ENCODE measurements at regions not wholly inside any gene's neighbourhood (a gene's known extent, or its start where the extent isn't known, plus 50 kb on each side); places are given as distances from the start of the nearest gene placed in this dataset.

DNA sequence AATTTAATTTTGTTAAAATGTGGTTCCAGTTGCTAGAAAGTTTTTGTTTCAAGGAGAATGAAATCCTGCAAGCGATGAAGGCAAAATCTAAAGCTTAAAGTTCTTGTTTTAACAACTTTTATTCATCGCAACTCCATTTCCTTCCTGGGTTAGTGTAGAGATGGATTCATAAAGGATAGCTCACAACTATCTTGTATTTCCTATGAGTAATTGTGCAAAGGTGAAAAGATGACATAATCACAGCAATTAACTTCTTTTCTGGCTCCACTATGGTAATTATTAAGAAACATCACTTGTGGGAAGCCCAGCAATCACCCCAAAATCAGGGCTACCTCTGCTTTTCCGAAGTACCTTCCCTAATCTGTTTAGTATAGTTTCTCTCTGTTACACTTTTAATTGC, 80.8 kb upstream of the SEMA6A start (continued):
- TF ChIP-seq, protein P1, sequence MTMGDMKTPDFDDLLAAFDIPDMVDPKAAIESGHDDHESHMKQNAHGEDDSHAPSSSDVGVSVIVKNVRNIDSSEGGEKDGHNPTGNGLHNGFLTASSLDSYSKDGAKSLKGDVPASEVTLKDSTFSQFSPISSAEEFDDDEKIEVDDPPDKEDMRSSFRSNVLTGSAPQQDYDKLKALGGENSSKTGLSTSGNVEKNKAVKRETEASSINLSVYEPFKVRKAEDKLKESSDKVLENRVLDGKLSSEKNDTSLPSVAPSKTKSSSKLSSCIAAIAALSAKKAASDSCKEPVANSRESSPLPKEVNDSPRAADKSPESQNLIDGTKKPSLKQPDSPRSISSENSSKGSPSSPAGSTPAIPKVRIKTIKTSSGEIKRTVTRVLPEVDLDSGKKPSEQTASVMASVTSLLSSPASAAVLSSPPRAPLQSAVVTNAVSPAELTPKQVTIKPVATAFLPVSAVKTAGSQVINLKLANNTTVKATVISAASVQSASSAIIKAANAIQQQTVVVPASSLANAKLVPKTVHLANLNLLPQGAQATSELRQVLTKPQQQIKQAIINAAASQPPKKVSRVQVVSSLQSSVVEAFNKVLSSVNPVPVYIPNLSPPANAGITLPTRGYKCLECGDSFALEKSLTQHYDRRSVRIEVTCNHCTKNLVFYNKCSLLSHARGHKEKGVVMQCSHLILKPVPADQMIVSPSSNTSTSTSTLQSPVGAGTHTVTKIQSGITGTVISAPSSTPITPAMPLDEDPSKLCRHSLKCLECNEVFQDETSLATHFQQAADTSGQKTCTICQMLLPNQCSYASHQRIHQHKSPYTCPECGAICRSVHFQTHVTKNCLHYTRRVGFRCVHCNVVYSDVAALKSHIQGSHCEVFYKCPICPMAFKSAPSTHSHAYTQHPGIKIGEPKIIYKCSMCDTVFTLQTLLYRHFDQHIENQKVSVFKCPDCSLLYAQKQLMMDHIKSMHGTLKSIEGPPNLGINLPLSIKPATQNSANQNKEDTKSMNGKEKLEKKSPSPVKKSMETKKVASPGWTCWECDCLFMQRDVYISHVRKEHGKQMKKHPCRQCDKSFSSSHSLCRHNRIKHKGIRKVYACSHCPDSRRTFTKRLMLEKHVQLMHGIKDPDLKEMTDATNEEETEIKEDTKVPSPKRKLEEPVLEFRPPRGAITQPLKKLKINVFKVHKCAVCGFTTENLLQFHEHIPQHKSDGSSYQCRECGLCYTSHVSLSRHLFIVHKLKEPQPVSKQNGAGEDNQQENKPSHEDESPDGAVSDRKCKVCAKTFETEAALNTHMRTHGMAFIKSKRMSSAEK (CRISPR knock-in tag; IDR thresholded peaks at IDR 0.05; ENCODE audit: borderline replicate concordance) = no peak
- TF ChIP-seq, protein P2, sequence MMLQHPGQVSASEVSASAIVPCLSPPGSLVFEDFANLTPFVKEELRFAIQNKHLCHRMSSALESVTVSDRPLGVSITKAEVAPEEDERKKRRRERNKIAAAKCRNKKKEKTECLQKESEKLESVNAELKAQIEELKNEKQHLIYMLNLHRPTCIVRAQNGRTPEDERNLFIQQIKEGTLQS (CRISPR knock-in tag; conservative IDR thresholded peaks at IDR 0.05) = no peak
- TF ChIP-seq, protein P3, sequence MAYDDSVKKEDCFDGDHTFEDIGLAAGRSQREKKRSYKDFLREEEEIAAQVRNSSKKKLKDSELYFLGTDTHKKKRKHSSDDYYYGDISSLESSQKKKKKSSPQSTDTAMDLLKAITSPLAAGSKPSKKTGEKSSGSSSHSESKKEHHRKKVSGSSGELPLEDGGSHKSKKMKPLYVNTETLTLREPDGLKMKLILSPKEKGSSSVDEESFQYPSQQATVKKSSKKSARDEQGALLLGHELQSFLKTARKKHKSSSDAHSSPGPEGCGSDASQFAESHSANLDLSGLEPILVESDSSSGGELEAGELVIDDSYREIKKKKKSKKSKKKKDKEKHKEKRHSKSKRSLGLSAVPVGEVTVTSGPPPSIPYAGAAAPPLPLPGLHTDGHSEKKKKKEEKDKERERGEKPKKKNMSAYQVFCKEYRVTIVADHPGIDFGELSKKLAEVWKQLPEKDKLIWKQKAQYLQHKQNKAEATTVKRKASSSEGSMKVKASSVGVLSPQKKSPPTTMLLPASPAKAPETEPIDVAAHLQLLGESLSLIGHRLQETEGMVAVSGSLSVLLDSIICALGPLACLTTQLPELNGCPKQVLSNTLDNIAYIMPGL (CRISPR knock-in tag; IDR thresholded peaks at IDR 0.05) = no peak
- no peak for TF ChIP-seq TEAD4 (CRISPR knock-in tag; IDR thresholded peaks at IDR 0.05)

DNA sequence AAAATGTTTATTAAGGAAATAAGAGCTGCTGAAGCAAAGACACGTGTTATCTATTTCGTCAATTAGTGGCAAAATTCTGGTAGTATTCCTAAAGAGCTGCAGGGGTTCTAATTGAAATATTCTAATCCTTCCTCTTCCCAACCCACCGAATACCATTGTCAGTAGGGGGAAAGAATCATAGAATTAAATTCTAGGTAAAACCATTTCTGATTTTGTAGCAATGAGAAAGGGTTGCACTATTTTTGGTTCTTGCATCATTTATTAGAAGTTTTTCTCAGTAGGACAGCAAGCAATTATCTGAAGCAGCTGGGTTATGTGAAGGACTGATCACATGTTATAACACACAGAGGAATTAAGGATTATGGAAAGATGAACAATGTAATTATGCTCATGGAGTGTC, 80.3 kb upstream of the SEMA6A start:
- H3K27ac Mint-ChIP-seq = peak overlapping the region; percentile 66; the same call in 1 of the 2 replicates
- CTCF ChIA-PET = interaction anchor here (1.3 kb wide), 1 partner anchor 78 kb away, joined by 6 read pairs; no protein-coding TSS in a partner anchor

DNA sequence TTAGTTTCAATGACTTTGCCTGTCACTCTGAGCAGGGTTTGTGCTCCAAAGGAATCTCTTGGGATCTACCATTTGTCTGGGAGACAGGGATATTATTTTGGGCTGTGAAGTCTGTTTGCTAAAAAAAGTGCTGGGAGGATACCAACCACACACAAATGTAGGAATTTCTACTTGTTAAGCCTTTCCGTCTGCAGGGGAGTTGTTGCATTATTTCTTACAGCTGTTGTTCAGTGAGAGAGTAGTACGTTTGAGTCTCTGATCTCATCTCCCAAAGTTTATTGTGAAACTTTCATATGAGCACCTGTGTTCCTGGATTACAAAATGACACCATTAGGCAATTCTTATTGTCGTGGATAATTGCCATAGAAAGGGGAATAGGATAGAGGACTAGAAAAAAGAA, 78.3 kb upstream of the SEMA6A start:
- ChIA-PET CTCF (no interaction called here), POLR2A (interaction anchor here (1.5 kb wide), 1 partner anchor 107 kb away, joined by 8 read pairs; no protein-coding TSS in a partner anchor)
- Mint-ChIP-seq H3K4me3 (peak overlapping the region; percentile 50), H3K4me1 (peaks cover 68% of the 10 kb centered on the region), H3K36me3 (no peaks in the 10 kb centered on the region), H3K9me3 (no peaks in the 10 kb centered on the region), H3K27me3 (ENCODE audit: low read depth) (no peaks in the 10 kb centered on the region), H3K27ac (peak overlapping the region; percentile 88)
- DNase-seq (ENCODE audit: low spot score) (no peak), ATAC-seq (peak; percentile 37)
- TF ChIP-seq CREM (CRISPR knock-in tag; IDR thresholded peaks at IDR 0.05) (no peak), GABPB1 (CRISPR knock-in tag; IDR thresholded peaks at IDR 0.05) (no peak), TEAD4 (CRISPR knock-in tag; IDR thresholded peaks at IDR 0.05) (no peak), USF1 (CRISPR knock-in tag; IDR thresholded peaks at IDR 0.05) (no peak), ZBTB43 (CRISPR knock-in tag; IDR thresholded peaks at IDR 0.05) (no peak), TEAD1 (CRISPR knock-in tag; IDR thresholded peaks at IDR 0.05) (no peak), IRF2 (CRISPR knock-in tag; IDR thresholded peaks at IDR 0.05; ENCODE audit: borderline replicate concordance, low read depth) (no peak), PRDM15 (CRISPR knock-in tag; IDR thresholded peaks at IDR 0.05) (no peak), RORB (CRISPR knock-in tag; IDR thresholded peaks at IDR 0.05) (no peak), ZNF396 (CRISPR knock-in tag; IDR thresholded peaks at IDR 0.05; ENCODE audit: borderline replicate concordance) (no peak), ZNF423 (CRISPR knock-in tag; IDR thresholded peaks at IDR 0.05) (no peak)
- TF ChIP-seq, protein P4, sequence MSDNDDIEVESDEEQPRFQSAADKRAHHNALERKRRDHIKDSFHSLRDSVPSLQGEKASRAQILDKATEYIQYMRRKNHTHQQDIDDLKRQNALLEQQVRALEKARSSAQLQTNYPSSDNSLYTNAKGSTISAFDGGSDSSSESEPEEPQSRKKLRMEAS (CRISPR knock-in tag; IDR thresholded peaks at IDR 0.05) = no peak

More for the DNA sequence above, 80.3 kb upstream of the SEMA6A start:
- H3K27me3 Mint-ChIP-seq (ENCODE audit: low read depth) = no peaks in the 10 kb centered on the region
- H3K4me1 Mint-ChIP-seq = peaks cover 74% of the 10 kb centered on the region
- POLR2A ChIA-PET = interaction anchor here (0.7 kb wide), 1 partner anchor 151 kb away, joined by 3 read pairs; no protein-coding TSS in a partner anchor
- H3K9me3 Mint-ChIP-seq = no peaks in the 10 kb centered on the region; the same call in 1 of the 2 replicates
- no peaks in the 10 kb centered on the region for H3K36me3 Mint-ChIP-seq
- ATAC-seq = no peak
- H3K4me3 Mint-ChIP-seq = no peak overlapping the region
- DNase-seq (ENCODE audit: low spot score) = no peak
- no peak for TF ChIP-seq ATF1 (CRISPR knock-in tag; IDR thresholded peaks at IDR 0.05)
- no peak for TF ChIP-seq TP53 (CRISPR knock-in tag; IDR thresholded peaks at IDR 0.05)
- TF ChIP-seq ZNF671 (CRISPR knock-in tag; IDR thresholded peaks at IDR 0.05) = no peak
- TF ChIP-seq, protein P5, sequence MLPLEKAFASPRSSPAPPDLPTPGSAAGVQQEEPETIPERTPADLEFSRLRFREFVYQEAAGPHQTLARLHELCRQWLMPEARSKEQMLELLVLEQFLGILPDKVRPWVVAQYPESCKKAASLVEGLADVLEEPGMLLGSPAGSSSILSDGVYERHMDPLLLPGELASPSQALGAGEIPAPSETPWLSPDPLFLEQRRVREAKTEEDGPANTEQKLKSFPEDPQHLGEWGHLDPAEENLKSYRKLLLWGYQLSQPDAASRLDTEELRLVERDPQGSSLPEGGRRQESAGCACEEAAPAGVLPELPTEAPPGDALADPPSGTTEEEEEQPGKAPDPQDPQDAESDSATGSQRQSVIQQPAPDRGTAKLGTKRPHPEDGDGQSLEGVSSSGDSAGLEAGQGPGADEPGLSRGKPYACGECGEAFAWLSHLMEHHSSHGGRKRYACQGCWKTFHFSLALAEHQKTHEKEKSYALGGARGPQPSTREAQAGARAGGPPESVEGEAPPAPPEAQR (CRISPR knock-in tag; IDR thresholded peaks at IDR 0.05) = no peak
- TF ChIP-seq, protein P6, sequence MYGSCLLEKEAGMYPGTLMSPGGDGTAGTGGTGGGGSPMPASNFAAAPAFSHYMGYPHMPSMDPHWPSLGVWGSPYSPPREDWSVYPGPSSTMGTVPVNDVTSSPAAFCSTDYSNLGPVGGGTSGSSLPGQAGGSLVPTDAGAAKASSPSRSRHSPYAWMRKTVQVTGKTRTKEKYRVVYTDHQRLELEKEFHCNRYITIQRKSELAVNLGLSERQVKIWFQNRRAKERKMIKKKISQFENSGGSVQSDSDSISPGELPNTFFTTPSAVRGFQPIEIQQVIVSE (CRISPR knock-in tag; IDR thresholded peaks at IDR 0.05; ENCODE audit: borderline replicate concordance) = no peak
